AG04449 (cell line): ENCODE measurements at regions not wholly inside any gene's neighbourhood (a gene's known extent, or its start where the extent isn't known, plus 50 kb on each side); places are given as distances from the start of the nearest gene placed in this dataset.

ENCODE experiments used
- CTCF ChIA-PET: fragments of 350-600 bp; formaldehyde crosslinking; extraction: SDS; loops from one replicate; lab custom pipeline; 2021; ENCODE audit warnings: antibody characterized with exemption; lab: Yijun Ruan, JAX
- POLR2A ChIA-PET: fragments of 400-600, 350-600 bp; formaldehyde crosslinking; extraction: SDS; loops from one replicate; lab custom pipeline; 2020; ENCODE audit warnings: antibody characterized with exemption, inconsistent platforms; lab: Yijun Ruan, JAX
- DNase-seq: peaks from one replicate; pipeline ENCODE4 v3.0.0-alpha.2; 2010; ENCODE audit warnings: low read depth, low spot score
- H3K4me3 ChIP-seq: 2 replicates; pipeline ENCODE4 v1.5.1; 2011; ENCODE audit warnings: low read depth, mild to moderate bottlenecking, control low read depth, low read length
- CTCF ChIP-seq: IDR thresholded peaks from one replicate; pipeline ENCODE4 v1.5.1; 2011; ENCODE audit warnings: mild to moderate bottlenecking, moderate library complexity, low read length, control low read depth, inconsistent platforms; ENCODE audit not compliant: insufficient read depth; ENCODE audit errors: missing control alignments

- ChIA-PET POLR2A (no interaction called here), CTCF (interaction anchor here (1.1 to 12.1 kb wide), 2 partner anchors 9 to 218 kb away, joined by 3 to 331 read pairs; partner anchors contain the start of gene TNFRSF21)
- no peak for DNase-seq
- no peak for TF ChIP-seq CTCF
- H3K4me3 ChIP-seq: no peak overlapping the region
Observed at GRCh38 chr6:47091886-47092668, 49.9 kb upstream of the ADGRF1 start.
